Neutrophil (primary cell): ENCODE measurements at regions not wholly inside any gene's neighbourhood (a gene's known extent, or its start where the extent isn't known, plus 50 kb on each side); places are given as distances from the start of the nearest gene placed in this dataset.

Experiments used
- H3K27ac ChIP-seq: fragments of 200-600 bp; sonication (generic); 2 replicates; pipeline ENCODE4 v1.5.1; 2016; ENCODE audit warnings: mild to moderate bottlenecking, moderate library complexity
- H3K27me3 ChIP-seq: fragments of 200-600 bp; sonication (generic); 2 replicates; pipeline ENCODE4 v1.6.0; 2016; ENCODE audit warnings: mild to moderate bottlenecking
- H3K36me3 ChIP-seq: fragments of 200-600 bp; sonication (generic); 2 replicates; pipeline ENCODE4 v1.5.1; 2017
- H3K4me1 ChIP-seq, 2 experiments: fragments of 200-600 bp in 1 of 2; sonication (generic) in 1 of 2; 1 replicate in 1 of 2; 2 replicates in 1 of 2; pipeline versions ENCODE4 v1.5.1 to v1.6.1; 2013 to 2016; ENCODE audit warnings: low read depth in 1 of 2, low read length in 1 of 2, mild to moderate bottlenecking in 1 of 2, moderate library complexity in 1 of 2; ENCODE audit not compliant: control insufficient read depth in 1 of 2, insufficient read depth in 1 of 2
- H3K4me3 ChIP-seq, 2 experiments: fragments of 200-600 bp in 1 of 2; sonication (generic) in 1 of 2; 1 replicate in 1 of 2; 2 replicates in 1 of 2; pipeline ENCODE4 v1.5.1; 2013 to 2016; ENCODE audit warnings: low read depth in 1 of 2, low read length in 1 of 2, mild to moderate bottlenecking in 1 of 2, moderate library complexity in 1 of 2
- H3K9me3 ChIP-seq: fragments of 200-600 bp; sonication (generic); 2 replicates; pipeline ENCODE4 v1.5.1; 2016
- CTCF ChIP-seq: fragments of 200-600 bp; sonication (generic); IDR thresholded peaks from 2 replicates; pipeline ENCODE4 v1.5.1; 2016; ENCODE audit warnings: antibody characterized with exemption

- H3K4me3 ChIP-seq: no peak overlapping the region
- H3K4me1 ChIP-seq: no peaks in the 10 kb centered on the region
- H3K36me3 ChIP-seq: no peaks in the 10 kb centered on the region
- H3K27me3 ChIP-seq: peaks cover 45% of the 10 kb centered on the region
- no peak overlapping the region for H3K27ac ChIP-seq
- TF ChIP-seq CTCF: no peak
- H3K9me3 ChIP-seq: no peaks in the 10 kb centered on the region
These were observed 150.8 kb downstream of the RRAGC start for GRCh38 chr1:38708701-38709258.

DNA sequence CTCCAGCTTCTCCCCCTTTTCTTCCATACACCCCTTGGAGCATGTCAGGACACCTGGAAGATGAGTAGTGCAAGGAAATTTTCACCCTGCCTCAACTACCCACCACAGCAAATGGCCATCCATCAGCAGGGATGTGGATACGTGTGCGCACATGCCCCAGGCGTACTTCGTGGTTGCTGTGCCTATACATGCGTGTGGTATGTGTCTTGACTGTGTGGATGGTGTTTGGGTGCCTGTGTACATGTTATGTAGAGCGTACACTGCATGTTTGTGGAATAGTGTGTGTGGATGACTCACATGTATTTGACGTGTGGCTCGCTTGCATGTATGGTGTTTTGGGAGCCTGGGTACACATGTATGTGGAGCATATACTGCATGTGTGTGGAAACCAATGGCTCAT is 158.5 kb downstream of the RRAGC start:
- no peak for TF ChIP-seq CTCF
- Histone ChIP-seq H3K27ac (no peak overlapping the region), H3K4me3 (no peak overlapping the region), H3K36me3 (no peaks in the 10 kb centered on the region), H3K4me1 (no peaks in the 10 kb centered on the region), H3K27me3 (peaks cover 49% of the 10 kb centered on the region), H3K9me3 (no peaks in the 10 kb centered on the region)

GRCh38 chr1:38700077-38700470 is 159.5 kb downstream of the RRAGC start:
- Histone ChIP-seq H3K36me3 (no peaks in the 10 kb centered on the region), H3K4me1 (no peaks in the 10 kb centered on the region), H3K4me3 (no peak overlapping the region), H3K27me3 (peaks cover 46% of the 10 kb centered on the region), H3K9me3 (no peaks in the 10 kb centered on the region), H3K27ac (no peak overlapping the region)
- no peak for TF ChIP-seq CTCF

GRCh38 chr1:38699330-38700076 is 160.1 kb downstream of the RRAGC start:
- Histone ChIP-seq H3K27ac (no peak overlapping the region), H3K4me3 (no peak overlapping the region), H3K9me3 (no peaks in the 10 kb centered on the region), H3K27me3 (peaks cover 50% of the 10 kb centered on the region), H3K4me1 (no peaks in the 10 kb centered on the region), H3K36me3 (no peaks in the 10 kb centered on the region)
- no peak for TF ChIP-seq CTCF

- Histone ChIP-seq H3K27me3 (peaks cover 52% of the 10 kb centered on the region), H3K4me3 (no peak overlapping the region), H3K36me3 (no peaks in the 10 kb centered on the region), H3K27ac (no peak overlapping the region), H3K9me3 (no peaks in the 10 kb centered on the region), H3K4me1 (no peaks in the 10 kb centered on the region)
- TF ChIP-seq CTCF: no peak
These were observed 162.2 kb downstream of the RRAGC start for GRCh38 chr1:38697387-38697786.
